HG02571 (cell line): ENCODE measurements at regions not wholly inside any gene's neighbourhood (a gene's known extent, or its start where the extent isn't known, plus 50 kb on each side); places are given as distances from the start of the nearest gene placed in this dataset.

Source experiments
- ATAC-seq: cut with Tn5 transposase; IDR thresholded peaks from one replicate; pipeline ENCODE4 v1.9.1; 2021; ENCODE audit warnings: mild to moderate bottlenecking, moderate library complexity; ENCODE audit not compliant: unreplicated experiment

DNA sequence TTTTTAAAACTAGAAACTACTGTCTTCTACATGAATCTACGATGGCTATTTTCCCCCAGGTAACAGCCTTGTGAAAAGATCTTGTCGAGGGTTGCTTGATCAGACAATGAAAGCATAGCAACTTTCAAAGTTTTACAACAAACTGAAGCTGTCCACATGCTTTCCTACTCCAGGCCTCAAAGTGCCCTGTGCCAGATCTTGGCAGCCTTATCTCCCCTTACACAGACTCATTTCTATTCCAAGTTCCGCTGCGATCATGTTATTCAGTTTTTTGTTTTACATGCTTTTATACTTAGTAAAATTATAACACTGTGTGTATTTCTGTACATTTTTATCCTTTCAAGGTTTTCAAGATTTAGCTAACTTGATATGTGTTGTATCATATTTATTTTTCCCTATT is 661.7 kb upstream of the SORCS1 start:
- no peak for ATAC-seq

DNA sequence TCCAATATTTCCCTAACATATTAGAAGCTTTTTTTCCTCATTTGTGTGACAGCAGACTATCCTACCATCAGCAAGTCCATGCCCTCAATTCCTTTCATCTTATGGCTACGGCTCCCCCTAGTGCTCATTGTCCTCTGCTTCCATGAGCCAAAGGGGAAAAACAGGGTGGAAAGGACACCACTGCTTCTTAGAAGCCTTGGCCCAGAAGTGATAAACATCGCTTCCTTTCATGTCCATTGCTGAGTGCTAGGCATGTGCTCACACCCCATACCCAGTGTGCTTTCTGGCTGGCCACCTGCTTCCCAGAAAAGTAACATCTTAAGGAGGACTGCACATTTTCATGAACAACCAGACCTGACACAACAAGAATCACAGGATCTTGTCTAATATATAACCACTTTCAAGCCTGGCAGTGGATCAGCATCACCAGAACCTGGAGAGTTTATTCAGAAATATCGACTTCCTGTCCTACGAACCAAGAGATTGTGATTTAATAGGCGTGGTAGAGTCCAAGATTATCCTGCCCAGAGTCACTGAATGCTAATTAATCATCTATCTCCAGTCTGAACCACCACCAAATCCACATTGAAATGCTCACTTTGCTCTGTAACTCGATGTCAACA is 650.5 kb upstream of the SORCS1 start:
- ATAC-seq = no peak

DNA sequence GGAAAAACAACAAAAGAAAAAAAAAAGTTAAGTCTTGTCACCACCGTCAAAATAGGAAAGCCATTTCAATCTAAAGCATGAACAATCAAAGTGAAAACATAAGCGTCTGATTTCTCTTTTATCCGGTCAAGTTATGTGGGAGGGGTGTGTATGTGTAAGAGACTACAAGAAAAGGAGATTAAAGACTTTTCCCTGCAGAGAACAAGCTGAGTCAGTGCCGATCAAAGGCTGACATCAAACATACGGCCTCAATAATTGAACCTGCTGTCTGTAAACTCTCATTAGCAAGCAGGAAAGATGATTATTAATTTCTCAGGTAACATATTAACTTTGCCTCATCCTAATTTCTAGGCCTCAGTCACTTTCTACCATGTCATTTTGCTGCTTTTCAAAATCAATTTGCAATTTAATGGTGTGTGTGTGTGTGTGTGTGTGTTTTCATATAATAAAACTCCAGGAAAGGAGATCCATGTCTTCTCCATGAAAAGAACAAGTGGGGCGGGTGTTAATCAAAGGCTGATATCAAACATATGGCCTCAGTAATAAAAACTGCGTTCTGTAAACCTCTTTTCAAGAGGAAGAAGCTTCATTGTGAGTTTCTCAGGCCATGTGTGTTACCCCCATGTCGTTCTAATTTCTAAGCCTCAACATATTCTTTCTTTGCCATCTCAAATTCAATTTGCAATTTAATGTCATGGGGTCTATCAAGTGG is 649.1 kb upstream of the SORCS1 start:
- ATAC-seq = no peak

DNA sequence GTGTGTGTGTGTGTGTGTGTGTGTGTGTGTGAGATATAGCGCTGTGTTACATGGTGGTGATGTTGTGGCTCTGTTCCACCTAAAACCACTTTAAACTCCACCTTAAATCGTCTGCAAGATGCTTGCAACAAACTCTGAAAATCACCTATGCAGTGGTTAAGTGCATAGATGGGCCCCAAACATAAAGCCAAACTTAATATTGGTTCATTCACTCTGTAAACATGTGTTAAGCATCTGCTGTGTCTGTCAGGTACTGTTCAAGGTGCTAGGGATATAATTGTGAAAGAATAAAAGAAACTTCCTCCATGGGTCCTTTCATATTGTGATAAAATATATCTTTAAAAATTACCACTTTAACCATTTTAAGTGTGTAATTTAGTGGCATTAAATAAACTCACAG is 645.4 kb upstream of the SORCS1 start:
- no peak for ATAC-seq

DNA sequence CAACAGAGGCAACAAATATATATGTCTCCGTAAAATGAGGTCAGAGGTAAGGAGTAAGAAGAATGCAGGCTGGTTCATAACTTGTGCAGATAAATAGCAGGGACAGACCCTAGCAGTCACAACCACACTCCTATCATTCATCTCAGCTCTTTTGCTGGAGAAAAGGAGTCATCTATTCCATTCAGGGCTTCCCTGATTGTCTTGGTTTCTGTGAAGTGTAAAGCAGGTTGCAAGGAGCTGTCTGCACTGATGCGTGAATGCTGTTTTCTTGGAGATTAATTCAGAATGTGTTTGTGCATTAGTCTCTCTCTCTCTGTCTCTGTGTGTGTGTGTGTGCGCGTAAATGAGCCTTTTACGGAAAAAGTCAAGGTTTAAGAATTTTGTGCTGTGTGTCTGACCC is 643.3 kb upstream of the SORCS1 start:
- no peak for ATAC-seq

DNA sequence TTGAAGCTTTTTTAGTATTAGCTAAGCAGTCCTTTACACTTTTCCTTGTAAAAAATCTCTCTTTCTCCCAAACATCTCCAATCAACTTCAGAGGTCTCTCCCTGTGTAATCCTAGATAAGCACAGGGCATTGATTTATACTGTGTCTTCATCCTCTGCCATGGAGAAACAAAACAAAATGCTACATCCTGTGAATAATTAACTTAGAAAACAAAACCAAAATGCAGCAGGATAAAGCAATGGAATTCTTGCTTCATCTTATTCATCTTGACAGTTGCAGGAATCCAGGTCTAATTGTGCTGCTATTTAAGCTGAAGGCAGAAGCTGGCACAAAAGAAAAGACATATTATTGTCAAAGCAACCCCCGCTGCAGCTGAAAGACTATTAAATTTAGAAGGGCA is 641.5 kb upstream of the SORCS1 start:
- no peak for ATAC-seq

DNA sequence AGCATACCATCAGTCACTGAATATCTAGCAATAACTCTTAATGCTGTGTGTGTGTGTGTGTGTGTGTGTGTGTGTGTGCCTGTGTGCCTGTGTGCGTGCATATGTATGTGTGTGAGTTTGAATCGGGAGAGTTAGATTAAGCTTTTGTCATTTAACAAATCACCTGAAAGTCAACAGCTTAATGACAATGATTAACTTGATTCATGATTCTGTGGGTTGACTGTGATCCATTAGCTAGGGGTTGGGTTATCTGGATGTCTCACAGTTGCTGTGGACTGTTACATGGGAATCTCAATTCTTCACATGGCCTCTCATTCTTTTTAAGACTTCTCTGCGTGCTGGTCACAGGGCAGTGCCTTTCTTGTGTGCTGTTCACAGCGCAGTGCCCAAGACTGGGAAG is 639.0 kb upstream of the SORCS1 start:
- no peak for ATAC-seq

DNA sequence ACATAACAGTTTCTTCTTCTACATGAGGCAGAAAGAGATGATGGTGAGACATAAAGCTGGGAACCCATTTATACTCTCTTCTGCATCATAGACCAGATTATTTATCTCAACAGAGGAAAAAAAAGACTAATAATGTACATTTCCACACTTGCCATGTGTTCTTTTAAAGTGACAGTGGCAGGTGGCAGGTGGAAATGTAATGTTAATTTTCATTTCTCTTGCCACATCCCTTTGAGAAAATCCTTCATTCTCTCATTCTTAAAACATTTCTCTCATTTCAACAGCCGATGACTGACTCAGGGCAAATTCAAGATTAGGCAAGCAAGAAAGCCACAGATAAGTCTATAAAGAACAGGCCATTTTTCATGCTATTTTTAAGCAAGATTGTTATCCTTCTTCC is 635.6 kb upstream of the SORCS1 start:
- ATAC-seq = no peak

DNA sequence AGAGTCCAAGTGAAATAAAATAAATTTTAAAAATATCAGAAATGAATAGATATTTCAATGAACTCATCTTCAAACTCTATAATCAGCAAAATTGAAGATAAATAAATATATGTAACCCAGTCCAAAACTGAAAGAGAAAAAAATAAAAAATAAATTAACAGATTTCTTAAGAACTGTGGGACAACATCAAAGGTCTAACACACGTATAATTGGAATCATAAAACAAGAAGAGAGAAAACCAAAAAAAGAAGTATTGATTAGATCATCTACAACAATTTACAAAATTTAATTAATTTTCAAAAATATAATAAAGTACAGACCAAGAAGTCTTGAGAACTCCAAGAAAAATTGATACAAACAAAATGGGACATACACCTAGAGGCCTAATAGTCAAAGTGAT is 625.8 kb upstream of the SORCS1 start:
- ATAC-seq = no peak

DNA sequence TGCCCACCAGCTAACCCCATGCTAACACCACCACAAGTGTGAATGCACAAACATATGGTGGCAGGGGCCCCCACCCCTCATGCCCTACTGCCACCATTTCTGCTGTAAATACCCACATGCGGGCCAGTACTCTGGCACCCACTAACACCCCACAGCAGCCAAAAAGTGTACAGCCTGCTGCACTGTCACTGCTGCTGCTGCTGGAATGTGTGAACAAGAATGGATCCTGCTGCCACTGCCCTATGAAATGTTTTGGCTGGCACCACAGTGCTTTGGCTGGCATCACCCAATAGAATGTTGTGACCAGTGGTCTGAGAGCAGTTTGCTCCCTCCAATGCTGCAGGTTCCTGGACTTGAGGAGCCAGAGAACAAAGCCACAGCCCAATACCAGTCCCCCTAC is 606.6 kb upstream of the SORCS1 start:
- no peak for ATAC-seq

DNA sequence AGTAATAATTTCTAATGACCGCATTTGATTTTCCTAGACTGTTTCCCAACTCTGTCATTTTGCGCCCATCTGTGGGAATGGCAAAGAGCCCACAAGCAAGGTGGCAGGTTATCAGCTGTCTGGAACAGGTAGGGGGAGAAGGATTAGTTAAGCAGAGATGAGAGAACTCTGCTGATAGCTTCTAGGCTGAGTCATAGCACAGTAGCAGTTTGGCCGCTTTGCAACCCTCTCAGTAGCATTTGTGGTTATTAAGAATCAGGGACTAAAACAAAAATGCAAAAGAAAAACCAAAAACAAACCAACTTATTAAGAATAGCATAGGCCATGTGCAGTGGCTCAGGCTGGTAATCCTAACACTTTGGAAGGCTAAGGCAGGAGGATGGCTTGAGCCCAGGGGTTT is 602.7 kb upstream of the SORCS1 start:
- no peak for ATAC-seq

DNA sequence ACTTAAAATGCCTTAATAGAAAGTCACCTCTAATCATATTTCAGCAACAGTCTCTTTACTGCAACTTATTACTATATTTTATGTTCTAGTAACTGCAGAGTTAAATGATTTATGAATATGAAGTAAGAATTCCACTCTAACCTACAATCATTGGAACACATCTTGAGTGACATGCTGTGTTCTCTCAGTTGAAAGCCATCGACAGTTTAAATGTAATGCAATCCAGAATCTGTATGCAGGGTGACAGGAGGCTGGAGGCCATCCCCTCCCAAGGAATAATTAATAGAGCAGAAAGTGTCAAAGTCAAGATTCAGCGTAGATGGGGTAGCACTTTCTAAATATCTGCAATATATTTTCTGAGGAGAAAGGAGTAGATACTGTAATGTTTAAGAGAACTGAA is 590.3 kb upstream of the SORCS1 start:
- no peak for ATAC-seq

DNA sequence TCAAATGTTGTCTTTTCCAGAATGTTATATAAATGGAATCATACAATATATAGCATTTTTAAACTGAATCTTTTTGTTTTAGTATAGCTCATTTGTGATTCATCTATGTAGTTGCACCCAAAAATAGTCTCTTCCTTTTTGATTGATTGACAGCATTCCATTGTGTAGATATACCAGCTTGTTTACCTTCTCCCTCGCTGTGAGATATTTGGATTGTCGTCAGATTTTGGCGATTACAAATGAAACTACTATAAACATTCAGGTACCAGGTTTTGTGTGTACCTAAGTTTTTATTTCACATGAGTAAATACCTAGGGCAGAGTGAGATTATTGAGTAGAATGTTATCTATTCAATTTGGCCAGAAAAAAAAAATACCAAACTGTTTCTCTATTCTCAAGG is 584.7 kb upstream of the SORCS1 start:
- no peak for ATAC-seq

DNA sequence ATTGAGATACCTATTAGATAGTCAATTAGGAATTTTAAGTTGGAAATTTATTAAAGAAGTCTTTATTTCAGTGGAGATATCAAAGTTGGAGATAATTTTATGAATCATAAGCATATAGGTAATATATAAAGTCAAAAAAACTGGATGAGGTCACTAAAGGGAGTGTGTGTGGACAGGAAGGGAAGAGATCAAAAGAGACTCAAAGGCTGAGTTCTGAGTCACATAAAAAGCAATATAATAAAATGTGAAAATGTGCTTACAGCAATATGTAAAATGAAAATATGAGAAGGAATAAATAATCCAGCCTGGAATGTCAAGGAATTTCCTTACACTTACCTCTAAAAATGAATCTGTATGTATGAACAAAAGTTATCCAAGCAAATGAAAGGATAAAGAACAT is 583.3 kb upstream of the SORCS1 start:
- no peak for ATAC-seq

DNA sequence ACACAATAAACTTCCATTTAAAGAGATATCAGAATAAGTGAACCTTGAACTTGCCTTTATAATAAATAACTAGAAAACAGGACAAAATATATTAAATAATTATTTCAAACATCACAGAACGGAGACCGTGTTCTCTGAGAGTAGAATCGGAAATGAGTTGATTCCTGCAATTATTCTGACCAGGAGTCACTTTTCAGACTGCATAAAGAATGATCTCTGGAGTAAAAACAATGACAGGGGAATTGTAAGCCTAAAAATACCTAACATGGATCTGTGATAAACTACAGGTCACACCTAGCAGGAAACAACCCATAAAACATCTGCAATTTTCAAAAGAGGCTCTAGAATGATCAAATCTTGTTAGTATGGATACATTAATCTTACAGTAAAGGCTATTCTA is 577.5 kb upstream of the SORCS1 start:
- ATAC-seq = no peak

DNA sequence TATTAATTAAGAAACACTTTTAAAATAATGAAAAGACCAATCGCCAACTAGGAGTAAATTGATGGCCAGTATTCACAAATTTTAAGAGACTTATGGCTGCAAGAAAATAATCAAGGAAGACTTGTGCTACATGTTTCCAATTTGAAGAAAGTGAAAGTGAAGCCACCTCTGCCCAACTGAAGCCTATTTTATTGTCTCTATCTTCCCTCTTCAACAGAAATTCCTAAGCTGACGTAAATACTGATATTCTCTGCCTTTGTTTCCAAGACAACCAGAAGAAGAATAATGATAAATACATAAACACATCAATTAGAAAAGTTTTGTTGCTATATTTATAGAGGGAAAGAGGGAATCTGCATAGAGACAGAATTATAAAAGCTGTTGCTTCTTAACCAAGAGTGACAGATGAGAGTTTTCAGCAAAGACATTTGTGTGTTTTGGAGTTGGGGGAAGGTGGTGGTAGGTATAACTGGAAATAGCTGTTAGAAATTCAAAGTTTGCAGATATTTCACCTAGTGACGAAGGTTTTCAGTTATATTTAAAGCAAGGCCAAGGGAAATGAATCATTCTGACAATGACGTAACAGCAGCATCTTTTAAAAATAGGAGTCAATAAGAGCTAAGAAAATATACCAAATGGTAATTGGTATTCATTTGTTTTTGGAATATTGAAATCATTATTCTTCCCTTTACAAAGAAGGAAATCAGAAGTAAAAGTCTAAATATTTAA is 576.6 kb upstream of the SORCS1 start:
- ATAC-seq = no peak

DNA sequence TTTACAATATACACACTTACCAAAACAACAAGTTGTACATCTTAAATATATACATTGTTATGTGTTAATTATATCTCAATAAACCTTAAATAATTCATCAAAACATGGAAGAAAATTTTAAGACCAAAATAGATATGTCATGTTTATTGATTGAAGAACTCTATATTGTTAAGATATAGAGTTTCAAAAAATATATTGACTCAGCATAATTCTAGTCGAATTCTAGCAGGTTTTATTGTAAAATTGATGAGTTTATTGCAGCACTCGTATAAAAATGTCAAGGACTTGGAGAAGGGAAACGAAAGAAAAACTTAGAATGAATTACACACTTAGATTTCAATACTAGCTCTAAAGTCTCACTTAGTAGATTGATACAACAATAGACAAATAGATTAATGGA is 575.4 kb upstream of the SORCS1 start:
- no peak for ATAC-seq

DNA sequence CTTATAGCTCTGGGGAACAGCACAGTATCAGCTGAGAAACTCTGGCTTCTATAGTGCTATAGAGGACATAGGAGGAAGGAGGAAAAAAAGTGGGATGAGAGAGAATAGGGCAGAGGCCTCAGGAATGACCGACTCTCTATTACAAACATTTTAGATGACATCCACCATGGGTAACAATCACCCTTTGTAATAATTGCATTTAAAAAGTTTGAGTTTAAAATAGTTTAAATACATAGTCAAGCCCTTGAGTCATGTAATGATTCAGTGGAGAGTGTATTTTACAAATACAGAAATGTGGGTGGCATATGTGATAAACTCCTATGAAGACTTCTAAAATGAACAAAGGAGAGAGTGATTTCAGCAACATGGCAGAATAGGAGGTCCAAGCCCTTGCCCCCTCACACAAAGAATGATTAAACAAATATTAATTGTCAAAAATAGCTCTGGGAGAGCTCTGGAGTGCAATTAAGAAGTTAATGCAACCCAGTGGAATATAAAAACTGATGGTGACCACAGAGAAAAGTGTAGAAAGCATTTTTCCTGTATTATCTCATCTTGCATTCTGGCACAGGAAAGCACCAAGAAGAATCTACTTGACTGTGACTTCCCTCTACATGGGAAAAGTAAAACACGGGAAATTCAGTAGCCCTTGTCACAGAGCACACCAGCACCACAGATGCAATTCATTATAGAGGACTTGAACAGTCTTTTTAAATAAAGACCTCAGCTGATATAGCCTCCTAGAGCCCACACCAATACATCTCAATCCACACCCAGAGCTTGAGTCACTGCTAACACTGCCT is 569.0 kb upstream of the SORCS1 start:
- ATAC-seq = no peak

DNA sequence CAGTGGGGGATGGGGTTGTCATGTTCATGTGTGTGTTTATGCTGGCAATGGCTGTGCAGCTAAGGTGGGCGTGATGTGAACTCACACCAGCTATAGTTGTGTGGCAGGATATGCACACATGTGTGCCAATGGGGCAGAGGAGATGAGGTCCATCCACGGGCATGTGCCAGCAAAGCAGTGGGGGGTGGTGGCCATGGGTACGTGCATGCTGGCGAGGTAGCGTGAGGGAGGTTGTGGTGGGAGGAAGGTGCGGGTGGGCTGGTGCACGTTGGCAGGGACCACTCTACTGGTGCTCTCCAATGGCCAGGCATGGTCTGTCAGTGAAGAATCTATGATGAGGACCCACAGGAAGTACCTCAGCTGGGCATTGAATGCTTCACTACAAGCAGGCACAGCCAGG is 567.5 kb upstream of the SORCS1 start:
- no peak for ATAC-seq

DNA sequence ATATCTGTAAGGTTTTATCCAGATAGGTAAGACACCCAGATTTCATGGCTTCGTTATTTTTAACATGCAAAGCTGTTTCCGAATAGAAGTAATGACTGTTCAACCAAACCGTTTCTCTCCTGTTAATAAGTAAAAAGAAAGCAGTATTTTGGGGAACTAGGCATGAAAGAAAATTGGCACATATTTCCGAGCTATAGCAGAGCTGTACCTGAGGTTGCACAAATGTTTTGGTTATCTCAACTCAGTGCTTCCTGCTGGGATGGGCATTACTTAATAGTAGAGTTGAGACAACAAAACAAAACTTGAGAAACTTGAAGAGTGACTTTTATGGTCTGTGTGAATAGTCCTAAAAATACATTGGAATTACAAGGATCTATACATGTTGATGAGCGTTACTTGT is 564.3 kb upstream of the SORCS1 start:
- no peak for ATAC-seq

DNA sequence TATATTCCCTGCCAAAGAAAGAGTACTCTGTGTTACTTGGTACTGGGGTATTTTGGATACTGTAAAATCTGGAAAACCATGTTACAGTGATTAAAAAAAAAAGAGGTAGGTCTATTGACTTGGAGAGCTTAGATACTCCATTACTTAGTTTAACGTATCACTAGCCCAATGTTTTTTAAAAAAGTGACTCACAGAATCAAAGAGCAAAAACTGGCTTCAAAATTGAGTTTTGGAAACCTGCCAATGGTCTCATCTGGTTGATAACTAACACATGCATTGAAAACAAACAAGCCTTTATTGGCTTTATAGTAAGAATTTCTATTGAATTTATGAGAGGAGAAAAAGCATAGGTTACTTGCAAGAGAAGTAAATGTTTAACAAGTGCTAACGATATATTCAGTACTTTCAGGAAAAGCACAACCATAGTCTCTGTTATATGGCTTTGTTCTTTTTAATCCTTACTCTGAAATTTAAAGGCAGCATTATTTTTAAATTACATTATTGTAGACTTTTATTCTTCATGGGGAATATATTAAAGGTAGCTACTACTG is 563.3 kb upstream of the SORCS1 start:
- no peak for ATAC-seq
